HG03354 (cell line): ENCODE measurements at regions not wholly inside any gene's neighbourhood (a gene's known extent, or its start where the extent isn't known, plus 50 kb on each side); places are given as distances from the start of the nearest gene placed in this dataset.

ENCODE experiments used
- ATAC-seq: cut with Tn5 transposase; IDR thresholded peaks from one replicate; pipeline ENCODE4 v1.9.1; 2021; ENCODE audit warnings: mild to moderate bottlenecking; ENCODE audit not compliant: unreplicated experiment, poor library complexity, severe bottlenecking

DNA sequence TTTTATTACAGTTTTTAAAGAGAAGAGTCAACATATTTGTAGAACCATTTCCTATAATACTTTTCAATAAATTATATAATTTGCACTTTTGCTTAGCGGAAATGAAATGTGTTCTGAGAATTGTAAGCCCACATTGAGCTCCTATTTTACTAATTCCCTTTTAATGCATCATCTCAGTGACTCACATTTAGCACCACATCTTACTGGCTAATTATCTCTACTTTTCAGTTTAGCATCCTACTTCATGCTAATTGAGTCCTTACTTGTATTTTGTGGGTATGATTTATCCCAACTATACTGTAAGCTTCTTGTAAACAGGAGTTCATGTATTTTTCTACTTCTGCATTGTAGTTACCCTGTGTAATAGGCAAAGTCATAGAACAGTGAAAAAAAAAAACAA, 67.5 kb downstream of the TMX1 start:
- no peak for ATAC-seq

DNA sequence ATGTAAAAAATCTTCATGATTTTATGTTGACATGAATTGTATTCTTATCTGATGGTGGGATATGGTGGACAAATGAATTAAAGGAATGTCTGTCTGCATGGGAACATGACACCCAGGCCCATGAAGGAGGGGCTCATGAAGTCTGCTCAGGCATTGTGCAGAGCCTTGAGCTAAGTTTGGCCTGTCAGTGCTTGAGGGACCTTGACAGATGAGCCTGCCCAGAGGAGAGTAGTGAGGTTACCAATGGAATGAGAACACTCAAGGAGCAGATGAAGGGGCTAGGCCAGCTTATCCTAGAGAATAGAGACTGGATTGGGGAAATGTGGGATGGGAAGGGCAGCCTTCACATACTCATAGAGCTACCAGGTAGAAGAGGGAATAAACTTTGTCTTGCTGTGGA, 68.8 kb downstream of the TMX1 start:
- no peak for ATAC-seq

DNA sequence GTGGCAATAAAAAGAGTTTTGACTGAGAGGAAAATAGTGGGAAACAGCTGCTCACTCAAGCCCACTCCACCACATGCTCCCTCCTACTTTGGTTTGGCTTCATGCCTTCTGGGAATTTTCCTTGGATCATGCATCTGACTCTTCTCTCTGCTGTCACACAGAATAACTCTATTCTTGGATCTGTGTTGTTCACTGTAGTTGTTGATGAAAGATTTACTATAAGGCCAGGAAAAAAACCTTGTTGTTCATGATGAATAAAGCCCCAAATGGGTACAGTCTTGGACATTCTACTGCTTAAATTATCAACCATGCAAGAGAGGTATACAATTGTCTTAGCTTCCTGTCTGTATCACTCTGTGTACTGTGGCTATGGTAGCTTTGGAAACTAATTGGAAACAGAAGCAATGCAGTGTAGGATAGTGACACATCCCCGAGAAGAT, 70.5 kb downstream of the TMX1 start:
- no peak for ATAC-seq

DNA sequence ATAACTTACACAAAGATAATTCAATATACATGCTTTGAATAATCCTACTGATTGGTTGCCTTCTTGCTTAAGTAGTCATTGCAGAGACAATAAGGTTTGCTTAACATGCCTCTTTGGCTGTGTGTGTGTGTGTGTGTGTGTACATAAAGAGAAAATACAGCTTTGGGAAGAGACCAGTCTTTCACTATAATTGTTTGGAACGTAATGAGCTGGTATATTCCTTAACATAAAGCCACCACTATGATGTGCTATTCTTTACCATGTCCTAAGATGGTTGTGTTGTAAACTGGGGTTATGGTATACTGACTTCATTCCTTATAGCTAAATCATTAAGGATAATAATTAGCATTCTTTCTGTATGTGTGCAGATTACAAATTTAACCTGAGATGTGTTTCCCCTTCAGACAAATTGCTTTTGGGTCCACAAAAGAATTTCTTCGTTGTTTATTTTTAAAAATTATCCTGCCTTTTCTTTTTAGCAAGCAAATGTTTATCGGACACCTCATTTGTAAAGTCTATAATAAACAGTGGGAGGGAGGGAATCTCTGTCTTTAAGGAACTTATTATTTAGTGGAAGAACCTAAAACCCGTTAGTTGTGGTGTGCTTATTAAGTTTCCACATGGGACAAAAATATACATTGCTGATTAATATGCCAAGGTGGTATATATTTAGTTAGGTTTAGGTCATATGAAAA, 74.4 kb downstream of the TMX1 start:
- no peak for ATAC-seq

DNA sequence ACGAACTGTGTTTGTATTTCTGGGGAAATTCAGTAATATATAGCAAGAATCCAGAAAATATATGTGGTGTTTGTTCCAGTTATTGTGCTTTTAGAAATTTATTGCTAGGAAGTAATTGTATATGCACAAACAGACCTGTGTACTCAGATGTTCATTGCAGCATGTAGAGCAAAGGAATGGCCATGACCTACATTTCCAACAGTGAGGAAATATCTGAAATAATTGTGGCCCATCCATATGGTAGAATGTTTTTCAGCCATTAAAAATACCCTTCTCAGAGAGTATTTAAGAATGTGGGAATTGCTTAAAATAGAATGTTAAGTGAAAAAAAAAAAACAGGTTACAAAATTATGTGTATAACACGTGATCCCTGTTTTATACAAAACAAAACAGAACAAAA, 77.3 kb downstream of the TMX1 start:
- no peak for ATAC-seq

DNA sequence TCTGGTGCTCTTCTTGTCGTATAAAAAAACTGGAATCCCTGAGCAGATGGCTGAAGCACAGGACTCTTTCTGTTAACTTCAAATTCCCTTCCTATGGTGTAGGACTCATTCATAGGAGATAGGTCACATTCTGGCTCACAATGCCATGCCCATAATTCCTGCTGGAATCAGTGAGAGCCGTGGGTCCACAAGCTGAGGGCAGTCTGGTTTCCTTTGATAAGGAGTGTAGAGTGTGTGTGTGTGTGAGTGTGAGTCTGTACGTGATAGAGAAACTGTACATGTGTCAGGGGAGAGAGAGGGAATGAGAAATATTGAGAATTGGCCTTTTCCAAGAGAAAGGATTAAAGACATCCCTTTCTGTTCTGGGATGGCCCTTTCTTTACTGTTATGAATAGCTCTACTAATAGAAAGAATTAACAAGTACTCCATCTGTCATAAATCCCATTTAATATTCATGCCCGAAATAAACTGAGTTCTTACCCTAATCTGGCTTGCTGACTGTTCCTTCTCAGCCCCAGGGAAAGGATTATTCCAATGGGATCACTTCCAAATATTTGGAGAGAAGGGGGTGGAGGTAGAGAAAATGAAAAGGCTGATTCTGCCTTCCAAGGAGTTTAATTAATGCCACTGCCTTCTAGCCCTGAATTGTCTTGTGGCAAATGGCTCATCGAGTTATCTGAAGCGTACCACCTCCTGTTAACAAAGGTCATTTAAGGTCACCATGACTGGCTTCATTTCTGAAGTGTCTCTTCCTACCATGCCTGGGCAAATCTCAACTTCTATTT, 79.0 kb downstream of the TMX1 start:
- ATAC-seq: no peak

DNA sequence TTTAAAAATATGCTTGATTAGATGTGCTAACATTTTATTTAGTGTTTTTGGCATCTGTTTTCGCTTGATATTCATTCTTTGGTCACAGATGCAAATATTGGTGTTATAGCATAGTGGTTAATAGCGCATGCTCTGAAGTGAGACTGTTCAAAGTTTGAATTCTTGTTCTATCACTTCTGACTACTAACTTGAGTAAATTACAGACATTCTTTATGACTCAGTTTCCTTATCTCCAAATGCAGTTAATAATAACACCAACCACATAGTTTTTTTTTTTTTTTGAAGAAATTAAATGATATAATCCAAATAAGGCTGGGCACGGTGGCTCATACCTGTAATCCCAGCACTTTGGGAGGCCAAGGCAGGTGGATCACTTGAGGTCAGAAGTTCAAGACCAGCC, 81.0 kb downstream of the TMX1 start:
- ATAC-seq: no peak

DNA sequence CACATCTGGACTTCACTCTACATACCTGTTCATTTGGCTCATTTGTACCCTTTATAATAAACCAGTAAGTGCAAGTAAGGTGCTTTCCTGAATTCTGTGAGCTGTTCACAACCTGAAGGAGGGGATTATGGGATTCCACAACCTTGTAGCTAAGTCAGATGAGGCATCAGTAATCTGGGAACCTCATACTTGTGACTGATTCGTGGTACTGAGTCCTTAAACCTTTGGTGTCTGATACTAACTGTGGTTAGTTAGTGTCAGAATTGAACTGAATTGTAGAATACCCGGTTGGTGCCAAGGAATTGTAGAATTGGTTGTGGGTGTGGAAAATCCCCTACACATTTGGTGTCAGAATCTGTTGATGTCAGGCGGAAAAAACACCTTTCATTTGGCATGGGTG, 83.4 kb downstream of the TMX1 start:
- no peak for ATAC-seq

DNA sequence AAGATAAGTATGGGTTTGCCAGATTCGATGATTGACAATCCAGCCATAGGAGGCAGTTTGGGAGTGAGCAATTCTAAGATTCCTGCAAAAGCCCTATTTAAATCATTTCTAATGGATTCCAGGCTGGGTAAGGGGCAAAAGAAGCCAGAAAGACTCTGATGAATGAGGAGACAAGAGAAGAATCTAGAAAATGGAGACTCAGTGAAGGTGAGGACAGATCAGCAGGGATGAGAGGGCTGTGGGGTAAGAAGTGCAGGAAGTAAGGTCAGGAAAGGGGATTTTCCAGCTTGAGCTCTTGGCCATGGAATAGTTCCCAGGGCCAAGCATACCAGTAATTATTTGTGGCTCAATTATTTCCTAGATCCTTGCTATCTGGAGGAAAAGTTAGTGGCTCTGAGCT, 87.3 kb downstream of the TMX1 start:
- ATAC-seq: no peak

DNA sequence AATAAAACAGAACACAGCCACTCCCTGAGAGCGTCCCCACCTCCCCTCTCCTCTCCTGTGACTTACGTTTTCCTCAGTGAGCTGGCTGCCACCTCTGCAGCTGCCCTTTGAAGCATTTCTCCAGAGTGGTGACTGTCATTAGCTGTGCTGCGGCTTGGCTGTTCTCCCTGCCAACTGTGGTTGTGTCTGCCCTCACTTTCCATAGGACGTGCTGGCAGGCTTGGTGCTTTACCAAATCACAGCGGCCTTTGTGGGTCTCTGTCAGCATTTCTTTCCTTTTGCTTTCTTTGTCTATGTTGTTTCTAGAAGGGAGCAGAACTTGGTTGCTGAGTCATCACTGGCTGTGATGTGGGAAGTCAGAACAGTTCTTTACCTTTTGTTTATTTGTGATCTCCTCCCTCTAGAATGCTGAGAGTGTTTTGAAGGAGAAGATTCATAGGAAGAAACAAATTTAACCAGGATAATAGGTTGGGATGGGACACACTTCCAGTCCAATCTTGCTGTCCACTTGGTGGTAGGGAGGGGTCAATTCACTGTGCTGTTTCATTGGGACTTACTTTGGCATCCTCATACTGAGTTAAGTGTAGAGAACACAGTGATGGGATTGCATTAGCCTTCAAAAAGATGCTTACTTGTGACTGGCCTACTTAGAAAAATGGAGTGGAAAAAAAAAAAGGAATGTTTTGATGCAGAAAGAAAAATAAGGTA, 88.2 kb downstream of the TMX1 start:
- ATAC-seq: no peak

DNA sequence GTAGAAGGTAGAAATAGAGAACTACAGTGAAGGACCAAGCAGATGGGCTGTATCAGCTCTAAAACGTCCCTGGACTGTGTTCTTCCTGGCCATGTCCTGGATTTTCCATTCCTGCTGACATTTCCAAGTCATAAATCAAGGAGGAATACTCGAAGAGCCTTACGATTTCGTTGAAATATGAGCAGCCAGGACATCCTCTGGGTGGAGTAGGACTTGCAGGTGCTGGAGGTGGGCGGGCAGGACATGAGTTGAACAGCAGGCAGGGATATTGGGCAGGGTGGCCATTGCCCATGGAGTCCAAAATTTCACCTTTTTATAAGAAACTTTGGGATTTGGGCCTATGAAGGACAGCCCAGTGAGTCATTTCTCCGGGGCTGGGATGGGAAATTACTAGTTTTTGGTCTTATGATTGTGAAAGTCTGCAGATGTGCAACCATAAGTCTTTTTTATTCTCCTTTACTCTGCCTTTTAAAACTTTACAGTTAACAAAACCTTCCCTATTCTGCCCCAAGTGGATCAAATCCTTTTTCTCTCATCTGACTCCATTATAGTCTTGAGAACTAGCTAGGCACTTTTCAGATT, 88.8 kb downstream of the TMX1 start:
- ATAC-seq: no peak

DNA sequence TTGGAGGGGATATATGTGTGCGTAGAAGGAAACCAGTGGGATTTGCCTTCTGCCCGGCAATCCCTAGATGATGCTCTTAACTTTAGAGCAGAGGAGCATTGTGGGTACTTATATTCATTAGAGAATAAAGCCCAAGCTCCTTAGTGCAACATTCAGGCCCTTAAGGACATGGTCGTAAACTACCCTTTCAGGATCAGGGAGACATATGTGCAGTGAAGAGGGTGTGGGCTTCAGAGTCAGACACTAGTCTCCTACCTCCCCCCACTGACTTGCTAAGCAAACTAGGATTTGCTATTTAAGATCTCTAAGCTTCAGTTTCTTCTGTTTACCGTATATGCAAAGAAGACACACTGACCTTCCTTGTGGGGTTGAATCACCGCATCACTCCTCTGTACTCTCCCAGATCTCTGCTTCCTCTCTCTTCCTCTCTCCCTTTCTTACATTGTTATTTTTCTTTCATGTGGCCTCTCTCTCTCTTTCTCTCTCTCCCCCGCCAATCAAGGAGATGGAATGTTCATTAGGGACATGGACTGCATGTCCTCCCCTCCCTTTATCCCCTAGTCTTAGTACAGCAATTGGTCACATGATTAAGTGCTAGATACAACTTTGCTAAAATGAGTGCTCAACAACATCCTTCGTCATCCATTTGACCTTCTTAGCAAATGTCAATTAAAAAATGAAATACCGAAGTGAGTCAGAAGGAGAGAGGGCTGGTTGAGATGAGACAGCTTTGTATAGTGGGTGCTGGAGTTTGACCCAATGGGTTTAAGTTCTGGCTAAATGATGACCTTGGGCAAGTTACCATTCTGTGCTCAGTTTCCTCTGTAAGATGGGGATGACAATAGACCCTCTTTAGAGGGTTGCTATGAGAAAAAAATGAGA, 91.7 kb downstream of the TMX1 start:
- no peak for ATAC-seq

DNA sequence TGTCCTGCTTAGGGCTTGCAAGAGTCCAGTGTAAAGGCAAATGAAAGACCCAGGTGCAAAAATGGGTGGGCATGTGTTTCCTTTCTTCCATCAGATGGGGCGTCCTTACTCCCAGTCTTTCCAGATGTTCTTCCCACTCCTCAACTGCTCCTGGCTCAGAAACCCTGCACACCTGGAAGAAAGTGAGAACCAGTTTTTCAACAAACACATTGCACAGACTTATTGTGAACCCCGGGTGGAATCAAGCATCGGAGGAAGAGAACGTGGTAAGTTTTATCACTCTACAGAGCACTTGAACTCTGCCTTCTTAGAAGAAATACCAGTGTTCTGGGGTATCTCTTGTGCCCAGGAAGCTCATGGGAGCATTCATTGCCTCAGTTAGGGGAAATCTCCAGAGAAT, 93.3 kb downstream of the TMX1 start:
- no peak for ATAC-seq

DNA sequence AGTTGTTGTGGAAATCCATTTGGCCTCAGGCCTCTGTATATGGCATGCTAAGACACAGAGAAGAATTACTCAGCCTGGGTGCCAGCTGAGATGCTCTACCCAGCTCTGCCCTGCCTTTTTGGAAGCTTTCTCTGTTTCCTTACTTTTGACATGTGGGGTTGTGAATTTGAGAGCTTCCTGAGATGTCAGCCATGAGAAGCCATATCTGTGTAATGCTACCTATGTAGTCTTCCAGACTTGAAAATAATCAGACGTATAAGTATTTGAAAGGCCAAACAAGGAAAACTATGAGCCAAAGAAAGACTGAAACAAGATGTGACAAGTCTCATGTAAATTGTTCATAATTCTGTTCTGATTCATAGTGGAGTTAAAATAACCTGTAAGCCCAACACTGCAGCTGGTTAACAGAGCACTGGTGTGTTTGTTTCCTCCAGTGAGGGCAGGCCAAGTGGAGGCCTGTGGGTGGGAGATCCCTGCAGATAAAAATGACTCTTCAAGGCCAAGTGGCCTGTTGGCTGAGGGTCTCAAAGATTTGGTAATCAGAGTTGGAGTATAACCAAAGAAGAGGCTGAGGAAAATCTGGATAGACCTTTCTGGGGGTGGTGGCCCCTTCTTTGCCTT, 94.0 kb downstream of the TMX1 start:
- ATAC-seq: no peak

DNA sequence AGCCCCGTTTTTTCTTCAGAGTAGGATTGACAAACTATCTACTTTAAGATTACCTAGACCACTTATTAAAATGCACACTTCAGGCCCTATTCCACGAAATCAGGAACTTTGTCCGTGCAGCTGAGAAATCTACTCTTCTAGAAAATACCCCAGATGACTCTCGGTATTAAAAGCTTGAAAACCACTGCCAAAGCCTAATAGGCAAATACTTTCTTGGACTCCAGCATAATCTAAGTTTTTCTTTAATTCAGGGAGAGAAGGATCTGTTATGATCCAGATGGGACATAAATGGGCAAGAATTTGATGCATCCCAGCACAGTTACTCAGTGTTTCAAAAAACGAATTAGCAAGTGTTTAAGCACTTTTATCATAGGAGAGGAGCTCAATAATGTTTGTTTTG, 94.5 kb downstream of the TMX1 start:
- no peak for ATAC-seq

DNA sequence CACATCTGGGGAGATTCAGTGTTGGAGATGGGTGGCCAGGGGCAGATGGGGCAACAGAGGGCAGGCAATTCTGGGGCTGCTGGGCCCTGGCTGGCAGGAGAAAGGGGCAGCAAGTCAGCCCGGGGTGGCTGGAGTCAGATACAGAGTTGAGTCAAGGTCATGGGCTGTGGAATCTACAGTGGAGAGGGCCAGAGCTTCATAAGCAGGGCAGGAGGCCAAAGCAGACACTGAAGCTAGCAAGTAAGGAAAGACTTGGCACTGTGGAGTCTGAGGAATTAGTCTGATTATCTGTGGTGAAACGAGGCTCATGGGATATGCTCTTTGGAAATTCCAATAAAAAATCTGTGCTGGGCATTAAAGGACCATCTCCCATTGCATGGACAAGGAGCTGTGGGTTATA, 95.5 kb downstream of the TMX1 start:
- no peak for ATAC-seq

DNA sequence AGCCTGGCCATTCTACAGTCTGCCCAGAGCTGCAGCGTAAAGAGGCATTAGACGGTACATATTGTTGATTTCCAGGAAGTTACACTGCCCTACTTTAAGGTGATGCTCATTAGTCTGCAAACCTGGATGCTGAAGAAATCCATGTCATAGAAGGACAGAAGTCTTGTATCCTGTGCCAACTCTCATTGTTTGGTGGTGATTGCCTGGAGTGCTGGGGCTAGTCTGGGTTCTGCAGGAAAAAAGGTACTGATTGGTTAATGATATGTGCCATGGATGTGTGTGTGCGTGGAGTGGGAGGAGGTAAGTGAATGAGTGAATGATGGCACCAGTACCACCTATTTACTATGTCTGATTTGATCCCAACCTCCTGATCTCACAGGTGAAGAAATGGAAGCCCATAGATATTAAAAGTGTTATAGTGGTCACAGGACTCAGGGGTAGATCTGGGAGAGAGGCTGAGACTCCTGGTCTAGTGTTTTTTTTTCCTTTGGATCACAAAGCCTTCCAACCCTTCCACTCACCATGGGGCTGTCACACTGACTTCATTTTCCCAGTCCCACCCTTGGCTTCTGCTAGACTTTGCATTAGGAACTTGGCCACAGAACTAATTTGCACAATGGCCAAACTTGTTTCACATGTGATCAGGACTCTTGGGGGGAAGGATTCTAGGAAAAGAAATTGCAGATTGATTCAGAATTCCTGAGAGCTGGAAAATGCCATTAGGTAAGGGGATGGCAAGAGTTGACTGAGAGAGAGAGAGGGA, 96.1 kb downstream of the TMX1 start:
- no peak for ATAC-seq

DNA sequence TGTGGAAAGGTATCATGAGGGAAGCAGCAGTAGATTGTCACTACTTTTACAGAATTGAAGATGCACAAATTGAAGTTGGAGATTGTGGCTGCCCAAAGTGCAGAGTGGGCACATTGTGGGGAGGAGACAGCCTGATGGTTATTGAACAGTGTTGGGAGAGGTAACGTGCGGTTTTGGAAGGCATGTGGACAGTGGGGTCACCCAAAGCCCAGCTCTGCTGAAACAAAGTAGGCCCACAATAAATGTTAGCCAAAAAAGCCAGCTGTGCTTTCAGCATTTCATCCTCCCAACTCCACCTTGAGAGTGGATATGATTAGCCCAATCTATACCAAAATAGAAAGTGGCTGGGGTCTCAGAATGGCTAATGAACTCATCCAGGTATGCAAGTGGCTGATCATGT, 96.7 kb downstream of the TMX1 start:
- no peak for ATAC-seq

DNA sequence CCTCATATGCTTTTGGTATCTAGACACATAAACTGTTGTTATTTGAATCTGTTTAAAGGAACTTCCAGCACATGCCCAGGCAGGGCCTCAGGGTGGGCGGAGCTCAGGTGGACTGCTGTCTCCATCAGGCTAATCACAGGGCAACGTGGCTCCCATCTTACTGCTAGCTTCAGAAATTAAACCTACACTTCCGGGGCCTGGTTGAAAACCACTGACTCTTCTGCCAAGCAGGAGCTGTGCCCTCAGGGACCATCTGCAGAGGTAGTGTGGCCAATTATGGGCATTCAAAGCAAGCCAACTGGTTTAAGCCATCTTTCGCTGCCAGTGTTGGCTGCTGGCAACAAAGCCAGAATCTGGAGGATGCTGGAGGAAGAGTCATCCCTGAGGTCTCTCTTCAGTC, 97.5 kb downstream of the TMX1 start:
- ATAC-seq: no peak
